ENCODE measurements at regions not wholly inside any gene's neighbourhood (a gene's known extent, or its start where the extent isn't known, plus 50 kb on each side); places are given as distances from the start of the nearest gene placed in this dataset.
"Not testable (repeated sequence)": the region's sequence is repeated elsewhere in the genome, so short reads cannot be mapped to it uniquely, and the experiment has no call there.

GRCh38 chr2:142504754-142505153, 372.7 kb upstream of the KYNU start:
- no peaks in the 10 kb centered on the region for H3K36me3 ChIP-seq (ENCODE audit: control insufficient read depth, insufficient read depth, low read length)
- H3K4me1 ChIP-seq (ENCODE audit: control insufficient read depth, insufficient read depth, low read length), result no peaks in the 10 kb centered on the region
- no peaks in the 10 kb centered on the region for H3K27me3 ChIP-seq (ENCODE audit: control insufficient read depth, insufficient read depth, low read length)
- DNase-seq, result no peak
- H3K4me3 ChIP-seq (ENCODE audit: low read length), result no peak overlapping the region
- no peak overlapping the region for H3K27ac ChIP-seq (ENCODE audit: low read length)
- WGBS (ENCODE audit: insufficient coverage, low lambda C conversion rate), result 86% methylated on average over 1 of the region's 1 CpG
- no peaks in the 10 kb centered on the region for H3K9me3 ChIP-seq (ENCODE audit: control insufficient read depth, low read depth, low read length)

- no peaks in the 10 kb centered on the region for H3K9me3 ChIP-seq (ENCODE audit: control insufficient read depth, low read depth, low read length)
- H3K4me1 ChIP-seq (ENCODE audit: control insufficient read depth, insufficient read depth, low read length), result no peaks in the 10 kb centered on the region
- no peak overlapping the region for H3K4me3 ChIP-seq (ENCODE audit: low read length)
- no peaks in the 10 kb centered on the region for H3K27me3 ChIP-seq (ENCODE audit: control insufficient read depth, insufficient read depth, low read length)
- no peaks in the 10 kb centered on the region for H3K36me3 ChIP-seq (ENCODE audit: control insufficient read depth, insufficient read depth, low read length)
- H3K27ac ChIP-seq (ENCODE audit: low read length), result no peak overlapping the region
- no CpG with 5 or more reads among the region's 1 CpG for WGBS (ENCODE audit: insufficient coverage, low lambda C conversion rate)
- DNase-seq, result no peak
Measured at GRCh38 chr2:142502402-142502801, 371.6 kb upstream of the LRP1B start.

GRCh38 chr2:142495141-142495540, 364.3 kb upstream of the LRP1B start:
- H3K4me3 ChIP-seq (ENCODE audit: low read length), result no peak overlapping the region
- no CpG with 5 or more reads among the region's 2 CpGs for WGBS (ENCODE audit: insufficient coverage, low lambda C conversion rate)
- no peak overlapping the region for H3K27ac ChIP-seq (ENCODE audit: low read length)
- no peaks in the 10 kb centered on the region for H3K27me3 ChIP-seq (ENCODE audit: control insufficient read depth, insufficient read depth, low read length)
- no peaks in the 10 kb centered on the region for H3K9me3 ChIP-seq (ENCODE audit: control insufficient read depth, low read depth, low read length)
- DNase-seq, result peak; percentile 2 to 5
- no peaks in the 10 kb centered on the region for H3K4me1 ChIP-seq (ENCODE audit: control insufficient read depth, insufficient read depth, low read length)
- no peaks in the 10 kb centered on the region for H3K36me3 ChIP-seq (ENCODE audit: control insufficient read depth, insufficient read depth, low read length)

- not testable (repeated sequence) for H3K9me3 ChIP-seq (ENCODE audit: control insufficient read depth, low read depth, low read length); H3K27ac ChIP-seq (ENCODE audit: low read length); H3K4me1 ChIP-seq (ENCODE audit: control insufficient read depth, insufficient read depth, low read length); H3K36me3 ChIP-seq (ENCODE audit: control insufficient read depth, insufficient read depth, low read length); H3K4me3 ChIP-seq (ENCODE audit: low read length); H3K27me3 ChIP-seq (ENCODE audit: control insufficient read depth, insufficient read depth, low read length); DNase-seq
- WGBS (ENCODE audit: insufficient coverage, low lambda C conversion rate), result no CpG with 5 or more reads among the region's 3 CpGs
Measured at GRCh38 chr2:142489631-142490030, 358.8 kb upstream of the LRP1B start.

GRCh38 chr2:142484111-142484510, 353.3 kb upstream of the LRP1B start:
- WGBS (ENCODE audit: insufficient coverage, low lambda C conversion rate), result 95% methylated on average over 2 of the region's 2 CpGs
- H3K9me3 ChIP-seq (ENCODE audit: control insufficient read depth, low read depth, low read length), result no peaks in the 10 kb centered on the region
- H3K36me3 ChIP-seq (ENCODE audit: control insufficient read depth, insufficient read depth, low read length), result no peaks in the 10 kb centered on the region
- DNase-seq, result no peak
- no peak overlapping the region for H3K4me3 ChIP-seq (ENCODE audit: low read length)
- no peaks in the 10 kb centered on the region for H3K4me1 ChIP-seq (ENCODE audit: control insufficient read depth, insufficient read depth, low read length)
- no peaks in the 10 kb centered on the region for H3K27me3 ChIP-seq (ENCODE audit: control insufficient read depth, insufficient read depth, low read length)
- no peak overlapping the region for H3K27ac ChIP-seq (ENCODE audit: low read length)

- H3K27ac ChIP-seq (ENCODE audit: low read length), result no peak overlapping the region
- no peaks in the 10 kb centered on the region for H3K36me3 ChIP-seq (ENCODE audit: control insufficient read depth, insufficient read depth, low read length)
- WGBS (ENCODE audit: insufficient coverage, low lambda C conversion rate), result no CpG with 5 or more reads among the region's 1 CpG
- DNase-seq, result no peak
- no peak overlapping the region for H3K4me3 ChIP-seq (ENCODE audit: low read length)
- H3K9me3 ChIP-seq (ENCODE audit: control insufficient read depth, low read depth, low read length), result no peaks in the 10 kb centered on the region
- no peaks in the 10 kb centered on the region for H3K27me3 ChIP-seq (ENCODE audit: control insufficient read depth, insufficient read depth, low read length)
- no peaks in the 10 kb centered on the region for H3K4me1 ChIP-seq (ENCODE audit: control insufficient read depth, insufficient read depth, low read length)
Measured at GRCh38 chr2:142483653-142484052, 352.8 kb upstream of the LRP1B start.

- H3K27me3 ChIP-seq (ENCODE audit: control insufficient read depth, insufficient read depth, low read length), result no peaks in the 10 kb centered on the region
- no CpG with 5 or more reads among the region's 2 CpGs for WGBS (ENCODE audit: insufficient coverage, low lambda C conversion rate)
- H3K9me3 ChIP-seq (ENCODE audit: control insufficient read depth, low read depth, low read length), result no peaks in the 10 kb centered on the region
- H3K27ac ChIP-seq (ENCODE audit: low read length), result no peak overlapping the region
- no peaks in the 10 kb centered on the region for H3K36me3 ChIP-seq (ENCODE audit: control insufficient read depth, insufficient read depth, low read length)
- no peaks in the 10 kb centered on the region for H3K4me1 ChIP-seq (ENCODE audit: control insufficient read depth, insufficient read depth, low read length)
- no peak for DNase-seq
- no peak overlapping the region for H3K4me3 ChIP-seq (ENCODE audit: low read length)
Measured at GRCh38 chr2:142478206-142478605, 347.4 kb upstream of the LRP1B start.

GRCh38 chr2:142472382-142472781, 341.6 kb upstream of the LRP1B start:
- WGBS (ENCODE audit: insufficient coverage, low lambda C conversion rate), result no CpG with 5 or more reads among the region's 1 CpG
- no peak for DNase-seq
- Histone ChIP-seq H3K27me3 (ENCODE audit: control insufficient read depth, insufficient read depth, low read length) (no peaks in the 10 kb centered on the region), H3K4me1 (ENCODE audit: control insufficient read depth, insufficient read depth, low read length) (no peaks in the 10 kb centered on the region), H3K4me3 (ENCODE audit: low read length) (no peak overlapping the region), H3K27ac (ENCODE audit: low read length) (no peak overlapping the region), H3K9me3 (ENCODE audit: control insufficient read depth, low read depth, low read length) (no peaks in the 10 kb centered on the region), H3K36me3 (ENCODE audit: control insufficient read depth, insufficient read depth, low read length) (no peaks in the 10 kb centered on the region)

- H3K4me1 ChIP-seq (ENCODE audit: control insufficient read depth, insufficient read depth, low read length), result no peaks in the 10 kb centered on the region
- no peak overlapping the region for H3K4me3 ChIP-seq (ENCODE audit: low read length)
- no peaks in the 10 kb centered on the region for H3K9me3 ChIP-seq (ENCODE audit: control insufficient read depth, low read depth, low read length)
- no peaks in the 10 kb centered on the region for H3K27me3 ChIP-seq (ENCODE audit: control insufficient read depth, insufficient read depth, low read length)
- H3K36me3 ChIP-seq (ENCODE audit: control insufficient read depth, insufficient read depth, low read length), result no peaks in the 10 kb centered on the region
- H3K27ac ChIP-seq (ENCODE audit: low read length), result no peak overlapping the region
- WGBS (ENCODE audit: insufficient coverage, low lambda C conversion rate), result no CpG with 5 or more reads among the region's 1 CpG
- no peak for DNase-seq
Measured at GRCh38 chr2:142467321-142467720, 336.5 kb upstream of the LRP1B start.

- H3K27ac ChIP-seq (ENCODE audit: low read length), result no peak overlapping the region
- no CpG with 5 or more reads among the region's 3 CpGs for WGBS (ENCODE audit: insufficient coverage, low lambda C conversion rate)
- no peaks in the 10 kb centered on the region for H3K9me3 ChIP-seq (ENCODE audit: control insufficient read depth, low read depth, low read length)
- no peaks in the 10 kb centered on the region for H3K36me3 ChIP-seq (ENCODE audit: control insufficient read depth, insufficient read depth, low read length)
- no peaks in the 10 kb centered on the region for H3K4me1 ChIP-seq (ENCODE audit: control insufficient read depth, insufficient read depth, low read length)
- no peak overlapping the region for H3K4me3 ChIP-seq (ENCODE audit: low read length)
- DNase-seq, result no peak
- H3K27me3 ChIP-seq (ENCODE audit: control insufficient read depth, insufficient read depth, low read length), result no peaks in the 10 kb centered on the region
Measured at GRCh38 chr2:142463047-142463446, 332.2 kb upstream of the LRP1B start.

- H3K4me3 ChIP-seq (ENCODE audit: low read length), result no peak overlapping the region
- no peak overlapping the region for H3K27ac ChIP-seq (ENCODE audit: low read length)
- no peak for DNase-seq
- H3K36me3 ChIP-seq (ENCODE audit: control insufficient read depth, insufficient read depth, low read length), result no peaks in the 10 kb centered on the region
- H3K4me1 ChIP-seq (ENCODE audit: control insufficient read depth, insufficient read depth, low read length), result no peaks in the 10 kb centered on the region
- H3K9me3 ChIP-seq (ENCODE audit: control insufficient read depth, low read depth, low read length), result no peaks in the 10 kb centered on the region
- no peaks in the 10 kb centered on the region for H3K27me3 ChIP-seq (ENCODE audit: control insufficient read depth, insufficient read depth, low read length)
- WGBS (ENCODE audit: insufficient coverage, low lambda C conversion rate), result 100% methylated on average over 1 of the region's 1 CpG
Measured at GRCh38 chr2:142462306-142462705, 331.5 kb upstream of the LRP1B start.
